ENCODE measurements at regions not wholly inside any gene's neighbourhood (a gene's known extent, or its start where the extent isn't known, plus 50 kb on each side); places are given as distances from the start of the nearest gene placed in this dataset.

- no peak for TF ChIP-seq TAF1 (IDR thresholded peaks at IDR 0.05; ENCODE audit: low read depth)
- TF ChIP-seq CEBPB (IDR thresholded peaks at IDR 0.05): no peak
- no peak for TF ChIP-seq CREB1 (IDR thresholded peaks at IDR 0.05; ENCODE audit: low read depth)
- no peak for TF ChIP-seq EGR1 (IDR thresholded peaks at IDR 0.05)
- TF ChIP-seq REST (IDR thresholded peaks at IDR 0.05; ENCODE audit: low read depth): no peak
- TF ChIP-seq, protein P1, sequence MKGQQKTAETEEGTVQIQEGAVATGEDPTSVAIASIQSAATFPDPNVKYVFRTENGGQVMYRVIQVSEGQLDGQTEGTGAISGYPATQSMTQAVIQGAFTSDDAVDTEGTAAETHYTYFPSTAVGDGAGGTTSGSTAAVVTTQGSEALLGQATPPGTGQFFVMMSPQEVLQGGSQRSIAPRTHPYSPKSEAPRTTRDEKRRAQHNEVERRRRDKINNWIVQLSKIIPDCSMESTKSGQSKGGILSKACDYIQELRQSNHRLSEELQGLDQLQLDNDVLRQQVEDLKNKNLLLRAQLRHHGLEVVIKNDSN (IDR thresholded peaks at IDR 0.05): no peak
- no peak for TF ChIP-seq RAD21 (IDR thresholded peaks at IDR 0.05; ENCODE audit: low read depth)
- TF ChIP-seq EP300 (IDR thresholded peaks at IDR 0.05; ENCODE audit: borderline replicate concordance): no peak
- TF ChIP-seq TCF12 (IDR thresholded peaks at IDR 0.05; ENCODE audit: low read depth): no peak
- TF ChIP-seq TEAD4 (IDR thresholded peaks at IDR 0.05): no peak
Measured at GRCh38 chr18:68083776-68084175, 567.3 kb upstream of the DSEL start.

- TF ChIP-seq, protein P1 (IDR thresholded peaks at IDR 0.05): no peak
- TF ChIP-seq EGR1 (IDR thresholded peaks at IDR 0.05) (no peak), NFIC (IDR thresholded peaks at IDR 0.05) (no peak), CEBPB (IDR thresholded peaks at IDR 0.05) (no peak), EP300 (IDR thresholded peaks at IDR 0.05; ENCODE audit: borderline replicate concordance) (no peak), YY1 (IDR thresholded peaks at IDR 0.05; ENCODE audit: low read depth) (no peak), TAF1 (IDR thresholded peaks at IDR 0.05; ENCODE audit: low read depth) (no peak), ZBTB7A (IDR thresholded peaks at IDR 0.05; ENCODE audit: low read depth) (no peak), MAX (IDR thresholded peaks at IDR 0.05) (no peak), RAD21 (IDR thresholded peaks at IDR 0.05; ENCODE audit: low read depth) (no peak)
Measured at GRCh38 chr18:68083131-68083530, 566.6 kb upstream of the DSEL start.

GRCh38 chr18:68072744-68073143 is 556.2 kb upstream of the DSEL start:
- TF ChIP-seq ZBTB7A (IDR thresholded peaks at IDR 0.05; ENCODE audit: low read depth) (no peak), YY1 (IDR thresholded peaks at IDR 0.05; ENCODE audit: low read depth) (no peak), TCF12 (IDR thresholded peaks at IDR 0.05; ENCODE audit: low read depth) (no peak), TEAD4 (IDR thresholded peaks at IDR 0.05) (no peak), CREB1 (IDR thresholded peaks at IDR 0.05; ENCODE audit: low read depth) (no peak), EGR1 (IDR thresholded peaks at IDR 0.05) (no peak), TAF1 (IDR thresholded peaks at IDR 0.05; ENCODE audit: low read depth) (no peak), CEBPB (IDR thresholded peaks at IDR 0.05) (no peak), RAD21 (IDR thresholded peaks at IDR 0.05; ENCODE audit: low read depth) (no peak), NFIC (IDR thresholded peaks at IDR 0.05) (no peak), FOXM1 (IDR thresholded peaks at IDR 0.05; ENCODE audit: borderline replicate concordance, low read depth) (no peak), REST (IDR thresholded peaks at IDR 0.05; ENCODE audit: low read depth) (no peak), EP300 (IDR thresholded peaks at IDR 0.05; ENCODE audit: borderline replicate concordance) (no peak), MAX (IDR thresholded peaks at IDR 0.05) (no peak)
- TF ChIP-seq, protein P1 (IDR thresholded peaks at IDR 0.05): no peak

GRCh38 chr18:68060871-68061270 is 544.4 kb upstream of the DSEL start:
- TF ChIP-seq NFIC (IDR thresholded peaks at IDR 0.05): no peak

- TF ChIP-seq ZBTB7A (IDR thresholded peaks at IDR 0.05; ENCODE audit: low read depth): no peak
- TF ChIP-seq REST (IDR thresholded peaks at IDR 0.05; ENCODE audit: low read depth): no peak
- TF ChIP-seq YY1 (IDR thresholded peaks at IDR 0.05; ENCODE audit: low read depth): no peak
- no peak for TF ChIP-seq MAX (IDR thresholded peaks at IDR 0.05)
- TF ChIP-seq, protein P1 (IDR thresholded peaks at IDR 0.05): no peak
Measured at GRCh38 chr18:68056936-68057335, 540.4 kb upstream of the DSEL start.

Measured in Ishikawa (cell line).